PC-3 (cell line): ENCODE measurements at regions not wholly inside any gene's neighbourhood (a gene's known extent, or its start where the extent isn't known, plus 50 kb on each side); places are given as distances from the start of the nearest gene placed in this dataset.
"Not testable (repeated sequence)": the region's sequence is repeated elsewhere in the genome, so short reads cannot be mapped to it uniquely, and the experiment has no call there.

Source experiments
- ATAC-seq: fragments of 200-7000 bp; cut with Tn5 transposase; 2 replicates; pipeline ENCODE4 v1.9.1; 2020; ENCODE audit warnings: mild to moderate bottlenecking, moderate library complexity
- BruUV-seq: library from RNA; stranded (reverse); fragments of 400-500 nt; replicated peaks from 2 replicates; lab custom pipeline; 2021; lab: Mats Ljungman, UMichigan
- CTCF ChIA-PET: fragments of 300-600 bp; sonication (Branson Sonifier 250); formaldehyde crosslinking; loops from one replicate; lab custom pipeline; 2022; ENCODE audit warnings: antibody characterized with exemption; lab: Charles Lee
- POLR2A ChIA-PET: fragments of 300-600 bp; sonication (Branson Sonifier 250); formaldehyde crosslinking; loops from one replicate; lab custom pipeline; 2022; ENCODE audit warnings: antibody characterized with exemption; ENCODE audit not compliant: unreplicated experiment; lab: Charles Lee
- DNase-seq: peaks from one replicate; pipeline ENCODE4 v3.0.0-alpha.2; 2015
- H2AFZ ChIP-seq: fragments of 300-600 bp; sonication (generic); 2 replicates; pipeline ENCODE4 v1.6.0; 2016; ENCODE audit warnings: antibody characterized with exemption, low read length
- H3F3A ChIP-seq: fragments of 300-600 bp; sonication (generic); one replicate; pipeline ENCODE4 v1.6.0; 2017; ENCODE audit warnings: antibody characterized with exemption, low read length, control low read depth, mild to moderate bottlenecking; ENCODE audit not compliant: unreplicated experiment
- H3K27ac ChIP-seq: fragments of 300-600 bp; sonication (generic); 2 replicates; pipeline ENCODE4 v1.5.1; 2016; ENCODE audit warnings: mild to moderate bottlenecking, low read length
- H3K27me3 ChIP-seq: fragments of 300-600 bp; sonication (generic); 2 replicates; pipeline ENCODE4 v1.6.1; 2016; ENCODE audit warnings: low read length, mixed read lengths
- H3K36me3 ChIP-seq: fragments of 300-600 bp; sonication (generic); 2 replicates; pipeline ENCODE4 v1.6.1; 2016; ENCODE audit warnings: low read depth, mixed run types, low read length, mixed read lengths
- H3K4me1 ChIP-seq: fragments of 300-600 bp; sonication (generic); 2 replicates; pipeline ENCODE4 v1.5.1; 2016; ENCODE audit warnings: low read length; ENCODE audit not compliant: insufficient read depth
- H3K4me2 ChIP-seq: fragments of 300-600 bp; sonication (generic); 2 replicates; pipeline ENCODE4 v1.6.0; 2016; ENCODE audit warnings: low read length
- H3K4me3 ChIP-seq: fragments of 300-600 bp; sonication (generic); 2 replicates; pipeline ENCODE4 v1.5.1; 2016; ENCODE audit warnings: mild to moderate bottlenecking, low read length, mixed read lengths
- H3K79me2 ChIP-seq: fragments of 300-600 bp; sonication (generic); 2 replicates; pipeline ENCODE4 v1.6.1; 2017; ENCODE audit warnings: low read length, mixed read lengths
- H3K9ac ChIP-seq: fragments of 300-600 bp; sonication (generic); 2 replicates; pipeline ENCODE4 v1.6.0; 2016; ENCODE audit warnings: mild to moderate bottlenecking, low read length
- H3K9me2 ChIP-seq: fragments of 300-600 bp; sonication (generic); replicated peaks from 2 replicates; pipeline ENCODE4 v1.6.1; 2016; ENCODE audit warnings: mixed run types, low read length, mixed read lengths
- H3K9me3 ChIP-seq: fragments of 300-600 bp; sonication (generic); 2 replicates; pipeline ENCODE4 v1.6.1; 2016; ENCODE audit warnings: low read length, mixed read lengths
- H4K20me1 ChIP-seq: fragments of 300-600 bp; sonication (generic); 2 replicates; pipeline ENCODE4 v1.6.1; 2016; ENCODE audit warnings: low read length, mixed read lengths
- CTCF ChIP-seq: fragments of 300-600 bp; sonication (generic); conservative IDR thresholded peaks from 2 replicates; pipeline ENCODE4 v1.5.1; 2017; ENCODE audit warnings: antibody characterized with exemption, low read depth, mild to moderate bottlenecking, low read length
- EZH2 ChIP-seq: fragments of 300-600 bp; sonication (generic); IDR thresholded peaks from one replicate; pipeline ENCODE4 v1.6.1; 2017; ENCODE audit warnings: antibody characterized with exemption, mild to moderate bottlenecking, low read length; ENCODE audit not compliant: unreplicated experiment
- EZH2phosphoT487 ChIP-seq: fragments of 300-600 bp; sonication (generic); IDR thresholded peaks from 2 replicates; pipeline ENCODE4 v1.6.1; 2018; ENCODE audit warnings: mild to moderate bottlenecking, antibody characterized with exemption, low read length, borderline replicate concordance
- intact Hi-C: fragments of 100-400 bp; cut with micrococcal nuclease; formaldehyde crosslinking; loops from 2 replicates; pipeline ENCODE4 v1.9.0; 2023

DNA sequence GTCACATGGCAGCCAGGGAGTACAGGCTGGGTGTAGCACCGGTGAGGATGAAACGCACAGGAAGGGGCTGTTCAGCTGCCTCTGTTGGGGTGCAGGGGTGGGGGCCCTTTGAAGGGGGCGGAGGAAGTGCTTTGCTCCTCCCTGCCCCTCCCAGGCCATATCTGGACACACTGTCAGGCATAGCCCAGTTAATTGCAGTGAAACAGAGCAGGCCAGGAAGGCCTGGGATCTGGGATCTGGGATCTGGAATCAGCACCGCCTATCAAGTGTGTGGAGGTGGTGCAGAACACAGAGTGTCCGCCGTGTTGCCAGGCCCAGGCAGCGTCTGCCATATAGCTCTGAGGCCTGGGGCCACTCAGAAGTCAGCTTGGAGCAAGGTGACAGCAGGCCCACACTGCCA, 85.5 kb upstream of the EPCAM start:
- no peak for ATAC-seq
- Histone ChIP-seq H3K27ac (no peak overlapping the region), H3K4me3 (no peak overlapping the region)

DNA sequence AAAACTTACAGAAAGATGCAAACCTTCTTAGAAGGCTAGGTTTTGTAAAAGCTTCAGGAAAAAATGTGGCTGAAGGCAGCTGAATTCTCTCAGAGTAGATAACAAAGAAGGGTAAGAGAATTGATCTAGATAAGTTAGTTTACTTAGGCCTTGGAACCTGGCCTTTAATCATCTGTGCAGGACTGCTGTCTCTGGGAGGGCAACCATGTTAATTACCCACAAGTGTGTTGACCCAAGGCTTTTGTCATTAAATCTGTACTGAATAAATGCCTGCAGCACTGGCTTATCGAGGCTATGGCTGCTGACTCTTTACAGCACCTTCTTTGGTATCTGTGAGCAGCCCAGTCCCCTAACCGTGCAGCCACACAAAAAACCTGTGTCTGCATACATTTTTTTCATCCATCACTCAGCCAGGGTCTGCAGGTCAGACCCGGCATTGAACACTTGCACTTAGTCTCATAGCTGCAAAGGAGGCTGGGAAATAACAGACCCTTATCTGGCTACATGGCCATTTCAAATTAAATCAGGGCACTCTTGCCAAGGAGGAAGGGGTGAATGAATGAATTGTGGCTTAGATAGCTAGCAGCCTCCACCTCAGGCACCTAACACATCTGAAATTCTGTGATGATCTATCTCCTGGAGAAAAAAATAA, 86.4 kb upstream of the EPCAM start:
- H4K20me1 ChIP-seq = no peaks in the 10 kb centered on the region
- ATAC-seq = no peak
- no peaks in the 10 kb centered on the region for H3K79me2 ChIP-seq
- no peak for DNase-seq
- H3F3A ChIP-seq = no peaks in the 10 kb centered on the region
- no peak overlapping the region for H3K27ac ChIP-seq
- ChIA-PET POLR2A (no interaction called here), CTCF (no interaction called here)
- no peaks in the 10 kb centered on the region for H3K36me3 ChIP-seq
- H3K9me2 ChIP-seq = no peaks in the 10 kb centered on the region
- BruUV-seq = no TSS peak
- H3K27me3 ChIP-seq = no peaks in the 10 kb centered on the region
- no peak overlapping the region for H3K4me2 ChIP-seq
- H2AFZ ChIP-seq = no peak overlapping the region
- no peak overlapping the region for H3K4me3 ChIP-seq
- intact Hi-C loops = no loop called here
- H3K9me3 ChIP-seq = no peaks in the 10 kb centered on the region
- peaks cover 8% of the 10 kb centered on the region for H3K4me1 ChIP-seq
- H3K9ac ChIP-seq = no peak overlapping the region
- TF ChIP-seq EZH2 = no peak
- no peak for TF ChIP-seq CTCF
- TF ChIP-seq EZH2phosphoT487 = no peak

More for the DNA sequence above, 85.5 kb upstream of the EPCAM start:
- Histone ChIP-seq H3F3A (no peaks in the 10 kb centered on the region), H4K20me1 (no peaks in the 10 kb centered on the region), H3K27me3 (no peaks in the 10 kb centered on the region), H3K9me2 (no peaks in the 10 kb centered on the region), H2AFZ (no peak overlapping the region), H3K79me2 (no peaks in the 10 kb centered on the region), H3K4me2 (no peak overlapping the region), H3K9ac (no peak overlapping the region), H3K36me3 (no peaks in the 10 kb centered on the region), H3K9me3 (no peaks in the 10 kb centered on the region), H3K4me1 (peaks cover 10% of the 10 kb centered on the region)
- TF ChIP-seq EZH2phosphoT487 (no peak), CTCF (no peak), EZH2 (no peak)
- intact Hi-C loops = no loop called here
- no peak for DNase-seq
- CTCF ChIA-PET = no interaction called here
- BruUV-seq = no TSS peak
- POLR2A ChIA-PET = no interaction called here

DNA sequence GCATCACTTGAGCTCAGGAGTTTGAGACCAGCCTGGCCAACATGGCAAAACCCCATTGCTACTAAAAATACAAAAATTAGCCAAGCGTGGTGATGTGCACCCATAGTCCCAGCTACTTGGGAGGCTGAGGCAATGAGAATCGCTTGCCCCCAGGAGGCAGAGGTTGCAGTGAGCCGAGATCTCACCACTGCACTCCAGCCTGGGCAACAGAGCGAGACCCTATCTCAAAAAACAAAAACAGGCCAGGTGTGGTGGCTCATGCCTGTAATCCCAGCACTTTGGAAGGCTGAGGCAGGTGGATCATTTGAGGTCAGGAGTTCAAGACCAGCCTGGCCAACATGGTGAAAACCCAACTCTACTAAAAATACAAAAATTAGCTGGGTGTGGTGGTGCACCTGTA, 89.6 kb upstream of the EPCAM start:
- H3K4me2 ChIP-seq, DNase-seq, H3K9ac ChIP-seq, H3K79me2 ChIP-seq, H3K27me3 ChIP-seq, H3K27ac ChIP-seq, POLR2A ChIA-PET, H3K9me3 ChIP-seq, BruUV-seq, CTCF ChIA-PET, H4K20me1 ChIP-seq, H2AFZ ChIP-seq, intact Hi-C loops, H3K4me3 ChIP-seq, ATAC-seq, H3F3A ChIP-seq, H3K9me2 ChIP-seq, H3K4me1 ChIP-seq, H3K36me3 ChIP-seq: not testable (repeated sequence)
